ENCODE measurements at regions not wholly inside any gene's neighbourhood (a gene's known extent, or its start where the extent isn't known, plus 50 kb on each side); places are given as distances from the start of the nearest gene placed in this dataset.

GRCh38 chr1:30192969-30193630, 530.3 kb downstream of the MATN1 start:
- no peak for TF ChIP-seq POLR2AphosphoS5 (IDR thresholded peaks at IDR 0.05)
- TF ChIP-seq POLR2A (IDR thresholded peaks at IDR 0.05) = no peak

All from upper lobe of left lung (tissue), 4 donors.